Umbilical cord (tissue), 1 donor: ENCODE measurements at regions not wholly inside any gene's neighbourhood (a gene's known extent, or its start where the extent isn't known, plus 50 kb on each side); places are given as distances from the start of the nearest gene placed in this dataset.
A peak's percentile ranks its signal among the peaks of the same experiment; 100 is the strongest.
"Not testable (repeated sequence)": the region's sequence is repeated elsewhere in the genome, so short reads cannot be mapped to it uniquely, and the experiment has no call there.

ENCODE experiments used
- DNase-seq: peaks from one replicate; pipeline ENCODE4 v3.0.0-alpha.2; 2015; ENCODE audit warnings: low spot score

- DNase-seq: no peak
Measured at GRCh38 chr11:22444076-22444475, 105.9 kb downstream of the SLC17A6 start.

DNA sequence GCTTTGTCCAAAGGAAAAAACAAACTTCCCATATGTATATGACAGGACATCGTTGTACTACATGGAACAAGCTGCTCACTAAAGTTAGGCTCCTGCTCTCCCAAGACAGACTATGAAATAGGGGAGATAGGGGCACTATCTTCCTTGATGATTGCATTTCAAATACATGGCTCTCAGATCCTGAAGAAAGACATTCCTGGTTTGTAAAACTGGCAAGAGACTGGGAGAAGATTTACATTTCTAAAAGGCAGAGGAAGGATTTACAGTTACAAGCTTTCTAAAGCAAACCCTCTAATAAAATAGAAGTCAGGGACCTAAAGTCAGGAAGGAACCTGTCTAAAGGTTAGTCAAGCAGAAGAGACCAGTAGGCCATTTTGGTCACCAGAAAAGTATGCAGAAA lies 103.7 kb downstream of the SLC17A6 start:
- DNase-seq: no peak

DNA sequence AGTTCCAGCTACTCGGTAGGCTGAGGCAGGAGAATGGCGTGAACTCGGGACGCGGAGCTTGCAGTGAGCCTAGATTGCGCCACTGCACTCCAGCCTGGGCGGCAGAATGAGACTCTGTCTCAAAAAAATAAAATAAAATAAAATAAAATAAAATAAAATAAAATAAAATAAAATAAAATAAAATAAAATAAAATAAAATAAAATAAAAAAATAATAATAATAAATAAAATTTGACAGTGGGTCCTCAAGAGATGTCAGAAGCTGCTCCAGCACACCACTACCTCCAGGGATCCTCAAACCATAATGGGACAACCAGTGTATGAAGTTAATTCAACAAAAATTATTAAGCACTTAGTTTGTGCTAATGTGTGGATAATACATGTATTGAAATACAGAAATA lies 97.4 kb downstream of the SLC17A6 start:
- not testable (repeated sequence) for DNase-seq

DNA sequence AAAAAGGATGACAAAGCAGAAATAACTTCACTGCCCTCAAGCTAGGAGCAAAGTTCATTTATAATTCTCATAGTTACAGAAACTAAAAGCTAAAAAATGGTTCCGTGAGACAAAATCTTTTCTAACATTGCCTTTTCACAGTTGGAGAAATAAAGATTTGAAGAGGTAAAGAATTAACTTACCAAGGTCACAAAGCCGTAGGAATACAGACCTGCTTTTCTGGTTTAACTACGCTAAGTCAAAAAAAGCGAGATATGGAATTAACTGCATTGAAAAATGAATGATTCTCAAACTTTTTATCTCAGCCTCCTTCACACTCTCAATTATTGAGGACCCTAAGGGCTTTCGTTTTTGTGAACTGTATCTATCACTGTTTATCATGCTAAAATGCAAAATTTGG lies 95.3 kb downstream of the SLC17A6 start:
- DNase-seq: no peak

DNA sequence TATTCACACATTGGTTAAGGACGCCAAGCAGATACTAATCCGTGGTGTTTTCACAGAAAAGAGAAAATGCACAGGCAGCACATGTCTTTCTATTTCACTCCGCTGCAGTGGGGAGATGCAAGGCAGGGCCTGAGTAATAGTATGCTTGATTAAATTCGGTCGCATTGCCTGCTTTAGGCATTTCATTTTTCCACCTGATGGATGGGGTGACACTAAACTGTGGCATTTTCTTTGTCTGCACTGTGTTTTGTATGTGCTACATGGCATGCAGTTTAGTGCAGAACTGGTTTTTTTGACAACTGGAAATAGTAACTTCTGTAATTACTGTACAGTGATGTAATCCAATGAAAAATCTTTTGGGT lies 94.9 kb downstream of the SLC17A6 start:
- DNase-seq: peak; percentile 51

DNA sequence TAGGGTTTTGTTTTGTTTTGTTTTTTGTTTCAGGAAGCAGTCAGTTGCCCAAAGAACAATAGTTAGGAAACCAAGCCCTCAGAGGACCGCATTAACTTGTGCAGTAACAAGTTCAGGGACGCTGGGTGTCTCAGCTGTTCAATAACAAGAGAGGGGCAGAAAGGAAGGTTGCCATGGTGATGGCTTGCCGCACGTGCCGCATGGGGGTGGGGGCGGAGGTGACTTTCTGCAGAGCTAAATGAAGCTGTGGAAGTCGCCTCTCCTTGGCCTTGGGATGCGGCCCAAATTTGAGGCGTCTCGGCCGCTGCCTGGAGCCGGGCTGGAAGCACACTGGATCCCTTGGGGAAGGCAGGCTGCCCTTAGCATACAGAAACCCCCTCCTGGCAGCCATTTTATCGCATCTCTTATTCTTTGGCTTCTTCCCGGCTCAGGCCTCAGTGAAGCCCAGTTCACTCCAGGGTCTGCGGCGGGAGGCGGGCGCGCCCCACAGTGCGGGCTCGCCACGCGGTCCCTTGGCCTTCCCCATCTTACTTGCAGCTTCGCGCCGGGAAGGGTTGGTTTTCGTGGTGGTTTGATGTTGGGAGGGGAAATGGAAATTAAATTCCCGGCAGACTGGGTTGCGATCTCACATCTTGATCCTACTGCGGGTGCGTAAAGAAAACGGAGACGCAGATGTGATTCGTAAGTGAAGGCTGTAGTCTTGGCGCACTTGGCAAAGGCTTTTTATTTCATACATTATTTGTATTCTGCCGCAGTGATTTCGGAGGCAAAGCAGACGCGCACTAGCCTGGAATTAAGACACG lies 94.3 kb downstream of the SLC17A6 start:
- DNase-seq: peak; percentile 66

DNA sequence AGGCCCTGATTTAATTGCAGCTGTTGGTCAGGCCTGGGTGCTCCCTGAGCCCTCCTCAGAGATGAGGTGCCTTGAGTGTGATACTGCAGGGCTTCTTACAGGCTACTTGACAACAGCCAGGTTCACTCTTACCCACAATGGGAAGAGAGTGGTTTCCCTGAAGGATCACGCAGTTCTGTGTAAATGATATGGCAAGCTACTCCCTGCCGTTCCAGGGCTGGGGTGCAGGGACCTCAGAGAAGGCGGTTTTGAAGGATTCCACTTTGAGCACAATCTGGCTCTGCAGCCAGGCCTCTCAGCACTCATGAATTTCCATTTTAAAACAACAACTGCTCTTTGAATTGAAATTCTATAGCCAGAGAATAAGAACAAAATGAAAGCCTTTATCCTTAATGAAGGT lies 92.9 kb downstream of the SLC17A6 start:
- no peak for DNase-seq

- DNase-seq: no peak
Measured at GRCh38 chr11:22430639-22431038, 92.5 kb downstream of the SLC17A6 start.

- no peak for DNase-seq
Measured at GRCh38 chr11:22430141-22430541, 92.0 kb downstream of the SLC17A6 start.
